ENCODE measurements at regions not wholly inside any gene's neighbourhood (a gene's known extent, or its start where the extent isn't known, plus 50 kb on each side); places are given as distances from the start of the nearest gene placed in this dataset.
A peak's percentile ranks its signal among the peaks of the same experiment; 100 is the strongest.

DNA sequence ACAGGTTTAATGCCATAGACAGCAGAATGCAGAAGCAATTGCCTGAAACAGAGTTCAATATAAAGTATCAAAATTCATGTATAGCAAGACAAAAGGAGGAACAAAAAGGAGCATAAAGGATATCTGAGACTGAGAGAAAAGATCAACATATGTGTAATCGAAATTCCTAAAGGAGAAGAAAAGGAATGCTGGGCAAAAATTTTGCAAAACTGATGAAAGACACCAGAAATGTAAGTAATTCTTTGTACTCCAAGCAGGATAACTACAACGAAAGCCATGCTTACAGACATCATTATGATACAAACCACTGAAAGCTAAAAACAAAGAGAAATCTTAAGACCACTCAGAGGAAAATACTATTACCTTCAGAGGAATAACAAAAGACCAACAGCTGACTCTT is 72.8 kb upstream of the MTAP start:
- no peak overlapping the region for H3K4me3 ChIP-seq (ENCODE audit: control insufficient read depth in 2 of 3, extremely low read depth in 1 of 3, insufficient read depth in 2 of 3, low read depth in 1 of 3, low read length in 3 of 3)
- no peak overlapping the region for H3K9ac ChIP-seq (ENCODE audit: control insufficient read depth, extremely low read depth, insufficient read depth, low read length)
- no peaks in the 10 kb centered on the region for H3K9me1 ChIP-seq (ENCODE audit: control insufficient read depth, extremely low read depth, insufficient read depth, low read length)
- H3K36me3 ChIP-seq (ENCODE audit: control insufficient read depth in 2 of 2, extremely low read depth in 1 of 2, insufficient read depth in 2 of 2, low read length in 2 of 2) = no peaks in the 10 kb centered on the region
- dilution Hi-C loops (cut with MboI; ENCODE audit: extremely low pct_ligation_motif_present, low sequenced_read_pairs) = no loop called here
- no peak overlapping the region for H3K4me2 ChIP-seq (ENCODE audit: control insufficient read depth, extremely low read depth, insufficient read depth, low read depth, low read length)
- no peaks in the 10 kb centered on the region for H3K9me3 ChIP-seq (ENCODE audit: control insufficient read depth, low read depth, low read length)
- no peak overlapping the region for H2AFZ ChIP-seq (ENCODE audit: control insufficient read depth, low read length)
- TF ChIP-seq, protein P1, sequence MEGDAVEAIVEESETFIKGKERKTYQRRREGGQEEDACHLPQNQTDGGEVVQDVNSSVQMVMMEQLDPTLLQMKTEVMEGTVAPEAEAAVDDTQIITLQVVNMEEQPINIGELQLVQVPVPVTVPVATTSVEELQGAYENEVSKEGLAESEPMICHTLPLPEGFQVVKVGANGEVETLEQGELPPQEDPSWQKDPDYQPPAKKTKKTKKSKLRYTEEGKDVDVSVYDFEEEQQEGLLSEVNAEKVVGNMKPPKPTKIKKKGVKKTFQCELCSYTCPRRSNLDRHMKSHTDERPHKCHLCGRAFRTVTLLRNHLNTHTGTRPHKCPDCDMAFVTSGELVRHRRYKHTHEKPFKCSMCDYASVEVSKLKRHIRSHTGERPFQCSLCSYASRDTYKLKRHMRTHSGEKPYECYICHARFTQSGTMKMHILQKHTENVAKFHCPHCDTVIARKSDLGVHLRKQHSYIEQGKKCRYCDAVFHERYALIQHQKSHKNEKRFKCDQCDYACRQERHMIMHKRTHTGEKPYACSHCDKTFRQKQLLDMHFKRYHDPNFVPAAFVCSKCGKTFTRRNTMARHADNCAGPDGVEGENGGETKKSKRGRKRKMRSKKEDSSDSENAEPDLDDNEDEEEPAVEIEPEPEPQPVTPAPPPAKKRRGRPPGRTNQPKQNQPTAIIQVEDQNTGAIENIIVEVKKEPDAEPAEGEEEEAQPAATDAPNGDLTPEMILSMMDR (optimal IDR thresholded peaks at IDR 0.05 in 1 of 3, IDR thresholded peaks at IDR 0.05 in 1 of 3, conservative IDR thresholded peaks at IDR 0.05 in 1 of 3; ENCODE audit: extremely low read depth in 1 of 3, insufficient read depth in 2 of 3, low read length in 3 of 3) = no peak
- TF ChIP-seq EZH2 (IDR thresholded peaks at IDR 0.05; ENCODE audit: low read length) = no peak
- FAIRE-seq = no peak
- no peak overlapping the region for H3K27ac ChIP-seq (ENCODE audit: control insufficient read depth, insufficient read depth, low read length)
- no peaks in the 10 kb centered on the region for H3K27me3 ChIP-seq (ENCODE audit: control insufficient read depth, extremely low read depth, insufficient read depth, low read length)
- no peak for DNase-seq (ENCODE audit: low read depth, low spot score)
- no peaks in the 10 kb centered on the region for H3K4me1 ChIP-seq (ENCODE audit: control insufficient read depth, extremely low read depth, insufficient read depth, low read length)
- no peaks in the 10 kb centered on the region for H3K79me2 ChIP-seq (ENCODE audit: control insufficient read depth, insufficient read depth, low read length)
- H4K20me1 ChIP-seq (ENCODE audit: control insufficient read depth, extremely low read depth, insufficient read depth, low read length) = no peaks in the 10 kb centered on the region

DNA sequence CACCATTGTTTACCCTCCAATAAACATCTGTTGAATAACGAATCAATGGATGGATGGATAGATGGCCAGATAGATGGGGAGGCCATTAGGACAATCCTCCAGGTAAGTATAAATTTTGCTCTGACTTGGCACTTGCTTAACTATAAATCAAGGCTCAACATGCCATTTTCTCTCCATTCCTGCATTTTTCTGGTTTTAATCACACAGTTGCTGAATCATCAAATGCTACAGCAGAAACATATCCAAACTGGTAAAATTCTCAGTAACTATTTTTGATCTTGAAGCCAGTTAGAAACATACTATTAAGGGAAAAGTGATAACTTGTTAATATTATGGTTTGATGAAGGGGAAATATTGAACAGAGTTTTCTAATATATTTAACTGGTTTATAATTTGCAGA is 71.5 kb upstream of the MTAP start:
- Histone ChIP-seq H3K4me2 (ENCODE audit: control insufficient read depth, extremely low read depth, insufficient read depth, low read depth, low read length) (peak overlapping the region; percentile 17), H3K4me3 (ENCODE audit: control insufficient read depth in 2 of 3, extremely low read depth in 1 of 3, insufficient read depth in 2 of 3, low read depth in 1 of 3, low read length in 3 of 3) (no peak overlapping the region), H3K79me2 (ENCODE audit: control insufficient read depth, insufficient read depth, low read length) (no peaks in the 10 kb centered on the region), H3K27me3 (ENCODE audit: control insufficient read depth, extremely low read depth, insufficient read depth, low read length) (no peaks in the 10 kb centered on the region), H2AFZ (ENCODE audit: control insufficient read depth, low read length) (no peak overlapping the region), H4K20me1 (ENCODE audit: control insufficient read depth, extremely low read depth, insufficient read depth, low read length) (no peaks in the 10 kb centered on the region), H3K9ac (ENCODE audit: control insufficient read depth, extremely low read depth, insufficient read depth, low read length) (no peak overlapping the region), H3K9me1 (ENCODE audit: control insufficient read depth, extremely low read depth, insufficient read depth, low read length) (no peaks in the 10 kb centered on the region), H3K27ac (ENCODE audit: control insufficient read depth, insufficient read depth, low read length) (no peak overlapping the region), H3K9me3 (ENCODE audit: control insufficient read depth, low read depth, low read length) (no peaks in the 10 kb centered on the region), H3K4me1 (ENCODE audit: control insufficient read depth, extremely low read depth, insufficient read depth, low read length) (no peaks in the 10 kb centered on the region), H3K36me3 (ENCODE audit: control insufficient read depth in 2 of 2, extremely low read depth in 1 of 2, insufficient read depth in 2 of 2, low read length in 2 of 2) (no peaks in the 10 kb centered on the region)
- dilution Hi-C loops (cut with MboI; ENCODE audit: extremely low pct_ligation_motif_present, low sequenced_read_pairs) = no loop called here
- TF ChIP-seq, protein P1 (optimal IDR thresholded peaks at IDR 0.05 in 1 of 3, IDR thresholded peaks at IDR 0.05 in 1 of 3, conservative IDR thresholded peaks at IDR 0.05 in 1 of 3; ENCODE audit: extremely low read depth in 1 of 3, insufficient read depth in 2 of 3, low read length in 3 of 3) = no peak
- no peak for TF ChIP-seq EZH2 (IDR thresholded peaks at IDR 0.05; ENCODE audit: low read length)
- FAIRE-seq (no peak), DNase-seq (ENCODE audit: low read depth, low spot score) (no peak)
